Uterus (tissue), 3 donors: ENCODE measurements at regions not wholly inside any gene's neighbourhood (a gene's known extent, or its start where the extent isn't known, plus 50 kb on each side); places are given as distances from the start of the nearest gene placed in this dataset.

Source experiments
- DNase-seq, 2 donors: peaks; one replicate each; pipeline ENCODE4 v3.0.0-alpha.2; 2019 to 2020
- H3K27ac ChIP-seq, 2 donors: fragments of 200-600 bp; sonication (generic); 1 replicate in 1 of 2; 2 replicates in 1 of 2; pipeline ENCODE4 v1.5.1; 2016 to 2018
- H3K27me3 ChIP-seq, 2 donors: fragments of 200-600 bp; sonication (generic); one replicate each; pipeline ENCODE4 v1.5.1; 2018 to 2019; ENCODE audit warnings: control low read depth in 1 of 2
- H3K36me3 ChIP-seq, 2 donors: fragments of 200-600 bp; sonication (generic); one replicate each; pipeline ENCODE4 v1.5.1; 2019; ENCODE audit warnings: control low read depth in 1 of 2
- H3K4me1 ChIP-seq, 2 donors: fragments of 200-600 bp; sonication (generic); one replicate each; pipeline ENCODE4 v1.5.1; 2018 to 2019; ENCODE audit warnings: control low read depth in 1 of 2
- H3K4me3 ChIP-seq, 2 donors: fragments of 200-600 bp; sonication (generic); 1 replicate in 1 of 2; 2 replicates in 1 of 2; pipeline ENCODE4 v1.5.1; 2018 to 2019; ENCODE audit warnings: mild to moderate bottlenecking in 1 of 2
- H3K9me3 ChIP-seq, 2 donors: fragments of 200-600 bp; sonication (generic); one replicate each; pipeline ENCODE4 v1.5.1; 2019; ENCODE audit warnings: control low read depth in 1 of 2
- POLR2A ChIP-seq, 2 donors: fragments of 450-650 bp; IDR thresholded peaks; one replicate each; pipeline ENCODE4 v1.6.1; 2016; ENCODE audit warnings: antibody characterized with exemption in 2 of 2, mild to moderate bottlenecking in 1 of 2, moderate library complexity in 1 of 2
- intact Hi-C: fragments of 100-400 bp; cut with DNase I; formaldehyde crosslinking; loops from one replicate; pipeline ENCODE4 v1.15.1; 2023; ENCODE audit warnings: low total_unique reads
- TF ChIP-seq, protein P1 (sequence below), 4 experiments: fragments of 200-600 bp in 2 of 4; fragments of 450-650 bp in 2 of 4; sonication (generic) in 2 of 4; IDR thresholded peaks; one replicate each; pipeline ENCODE4 v1.5.1; 2016 to 2019; ENCODE audit warnings: antibody characterized with exemption in 4 of 4, mild to moderate bottlenecking in 2 of 4, moderate library complexity in 1 of 4
- donor health status: DM: yes; HTN: yes; CAD: no.

DNA sequence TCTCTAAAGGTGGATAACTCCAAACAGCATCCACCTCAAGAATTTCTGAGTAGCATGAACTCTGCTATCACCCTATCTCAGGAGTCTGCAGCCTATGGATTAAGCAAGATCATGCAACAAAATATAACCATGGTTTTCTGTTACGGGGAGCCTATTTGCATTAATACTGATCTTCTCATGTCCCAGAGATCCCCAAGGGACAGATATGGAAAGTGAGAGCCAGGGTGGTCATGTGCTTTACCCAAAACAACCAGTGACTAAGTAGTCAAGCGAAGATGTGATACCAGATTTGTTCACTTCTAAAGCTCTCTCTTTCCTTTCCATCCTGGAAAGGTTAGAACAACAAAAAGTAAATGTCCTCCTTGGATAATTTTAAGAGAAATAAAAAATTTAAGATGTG, 125.1 kb downstream of the PRRX1 start:
- intact Hi-C loops = no loop called here
- DNase-seq = no peak
- TF ChIP-seq, protein P1, sequence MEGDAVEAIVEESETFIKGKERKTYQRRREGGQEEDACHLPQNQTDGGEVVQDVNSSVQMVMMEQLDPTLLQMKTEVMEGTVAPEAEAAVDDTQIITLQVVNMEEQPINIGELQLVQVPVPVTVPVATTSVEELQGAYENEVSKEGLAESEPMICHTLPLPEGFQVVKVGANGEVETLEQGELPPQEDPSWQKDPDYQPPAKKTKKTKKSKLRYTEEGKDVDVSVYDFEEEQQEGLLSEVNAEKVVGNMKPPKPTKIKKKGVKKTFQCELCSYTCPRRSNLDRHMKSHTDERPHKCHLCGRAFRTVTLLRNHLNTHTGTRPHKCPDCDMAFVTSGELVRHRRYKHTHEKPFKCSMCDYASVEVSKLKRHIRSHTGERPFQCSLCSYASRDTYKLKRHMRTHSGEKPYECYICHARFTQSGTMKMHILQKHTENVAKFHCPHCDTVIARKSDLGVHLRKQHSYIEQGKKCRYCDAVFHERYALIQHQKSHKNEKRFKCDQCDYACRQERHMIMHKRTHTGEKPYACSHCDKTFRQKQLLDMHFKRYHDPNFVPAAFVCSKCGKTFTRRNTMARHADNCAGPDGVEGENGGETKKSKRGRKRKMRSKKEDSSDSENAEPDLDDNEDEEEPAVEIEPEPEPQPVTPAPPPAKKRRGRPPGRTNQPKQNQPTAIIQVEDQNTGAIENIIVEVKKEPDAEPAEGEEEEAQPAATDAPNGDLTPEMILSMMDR (IDR thresholded peaks at IDR 0.05) = no peak
- TF ChIP-seq POLR2A (IDR thresholded peaks at IDR 0.05) = no peak
- Histone ChIP-seq H3K27me3 (no peaks in the 10 kb centered on the region), H3K27ac (no peak overlapping the region), H3K9me3 (no peaks in the 10 kb centered on the region), H3K4me3 (no peak overlapping the region), H3K4me1 (no peaks in the 10 kb centered on the region), H3K36me3 (no peaks in the 10 kb centered on the region)

DNA sequence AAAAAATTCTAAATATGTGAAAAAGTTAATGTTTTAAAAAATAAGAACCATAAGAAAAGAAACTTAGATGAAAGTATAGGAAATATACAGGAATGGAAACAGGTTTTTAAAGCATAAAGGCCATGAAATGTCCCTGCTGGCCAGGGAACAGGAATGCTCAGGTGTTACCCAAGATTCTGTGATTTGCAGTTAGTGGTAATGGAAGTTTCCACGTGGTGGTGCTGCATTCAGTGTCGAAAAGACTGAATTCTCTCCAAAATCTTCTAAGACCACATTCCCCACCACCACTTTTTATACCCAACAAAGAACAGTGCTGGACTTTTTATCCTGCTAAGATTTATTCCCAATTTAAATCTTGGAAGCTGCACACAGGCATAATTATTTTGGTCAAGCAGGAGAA, 126.2 kb downstream of the PRRX1 start:
- Histone ChIP-seq H3K36me3 (no peaks in the 10 kb centered on the region), H3K4me1 (no peaks in the 10 kb centered on the region), H3K4me3 (no peak overlapping the region), H3K27ac (no peak overlapping the region), H3K9me3 (no peaks in the 10 kb centered on the region), H3K27me3 (no peaks in the 10 kb centered on the region)
- TF ChIP-seq, protein P1 (IDR thresholded peaks at IDR 0.05) = no peak
- TF ChIP-seq POLR2A (IDR thresholded peaks at IDR 0.05) = no peak
- intact Hi-C loops = no loop called here
- DNase-seq = no peak

DNA sequence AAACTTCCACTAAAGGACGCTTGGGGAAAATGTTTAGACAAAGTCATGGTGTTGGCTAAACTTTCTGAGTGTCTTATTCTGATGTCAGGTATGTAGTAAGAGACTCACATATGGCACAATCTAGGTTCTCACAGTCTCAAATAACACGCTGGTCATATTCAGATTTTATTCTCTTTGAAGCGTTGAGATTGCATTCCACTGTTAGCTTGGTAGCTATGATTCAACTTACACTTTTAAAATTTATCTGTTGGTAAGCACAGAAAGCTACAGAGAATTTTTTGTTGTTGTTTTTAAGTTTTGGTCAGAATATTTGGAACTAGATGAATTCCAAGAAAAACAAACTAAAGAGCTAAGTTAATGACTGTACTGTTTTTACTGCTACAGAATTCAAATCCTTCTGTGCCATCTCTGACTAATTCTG, 126.7 kb downstream of the PRRX1 start:
- Histone ChIP-seq H3K27me3 (no peaks in the 10 kb centered on the region), H3K4me1 (no peaks in the 10 kb centered on the region), H3K27ac (no peak overlapping the region), H3K4me3 (no peak overlapping the region), H3K36me3 (no peaks in the 10 kb centered on the region), H3K9me3 (no peaks in the 10 kb centered on the region)
- no peak for DNase-seq
- no peak for TF ChIP-seq POLR2A (IDR thresholded peaks at IDR 0.05)
- TF ChIP-seq, protein P1 (IDR thresholded peaks at IDR 0.05) = no peak
- intact Hi-C loops = no loop called here

DNA sequence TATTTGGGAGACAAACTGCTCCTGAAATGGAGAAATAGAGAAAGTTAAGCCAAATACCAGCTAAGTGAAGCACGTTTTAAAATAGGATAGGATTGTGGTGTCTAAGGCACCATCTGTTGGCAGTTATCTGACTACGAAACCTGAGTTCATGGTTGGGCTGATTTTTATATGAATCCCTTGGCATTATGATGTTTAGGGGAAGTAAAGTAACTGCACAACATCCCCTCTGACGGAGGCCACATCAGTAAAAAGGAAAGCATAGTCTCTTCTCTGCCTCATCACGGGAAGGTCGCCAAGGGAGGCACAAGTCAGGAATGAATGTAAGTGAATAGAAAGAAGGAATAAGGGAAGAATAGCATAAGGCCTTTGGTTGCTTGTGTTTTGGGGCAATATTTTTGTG, 128.0 kb downstream of the PRRX1 start:
- H3K4me1 ChIP-seq = no peaks in the 10 kb centered on the region
- intact Hi-C loops = no loop called here
- H3K27ac ChIP-seq = peak overlapping the region in 1 of 2 donors; percentile 19
- no peaks in the 10 kb centered on the region for H3K36me3 ChIP-seq
- TF ChIP-seq POLR2A (IDR thresholded peaks at IDR 0.05) = no peak
- TF ChIP-seq, protein P1 (IDR thresholded peaks at IDR 0.05) = no peak
- no peaks in the 10 kb centered on the region for H3K27me3 ChIP-seq
- no peak for DNase-seq
- H3K4me3 ChIP-seq = no peak overlapping the region
- no peaks in the 10 kb centered on the region for H3K9me3 ChIP-seq

DNA sequence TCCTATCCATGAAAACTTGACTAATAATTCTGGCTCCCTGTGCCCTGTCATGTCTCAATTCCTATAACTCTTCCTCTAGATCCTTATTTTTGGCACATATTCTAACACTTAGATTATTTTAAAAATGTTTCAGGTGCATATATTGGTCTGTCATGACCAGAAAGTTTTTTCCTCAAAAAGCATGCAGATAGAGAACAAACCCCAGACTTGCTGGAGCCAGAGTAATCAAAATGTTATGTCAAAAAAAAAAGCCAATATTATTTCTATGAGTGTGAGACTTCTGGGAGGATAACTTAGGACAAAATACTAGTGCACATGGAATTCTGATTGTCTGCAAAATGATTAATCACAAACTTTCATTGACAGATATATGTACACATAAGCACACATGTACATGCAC, 135.1 kb upstream of the MROH9 start:
- Histone ChIP-seq H3K4me3 (no peak overlapping the region), H3K27me3 (no peaks in the 10 kb centered on the region), H3K9me3 (no peaks in the 10 kb centered on the region), H3K36me3 (no peaks in the 10 kb centered on the region), H3K27ac (no peak overlapping the region), H3K4me1 (no peaks in the 10 kb centered on the region)
- no peak for DNase-seq
- no peak for TF ChIP-seq POLR2A (IDR thresholded peaks at IDR 0.05)
- TF ChIP-seq, protein P1 (IDR thresholded peaks at IDR 0.05) = no peak
- intact Hi-C loops = no loop called here
